H9 (cell line): ENCODE measurements at regions not wholly inside any gene's neighbourhood (a gene's known extent, or its start where the extent isn't known, plus 50 kb on each side); places are given as distances from the start of the nearest gene placed in this dataset.

Experiments
- DNase-seq: peaks from one replicate; pipeline ENCODE4 v3.0.0-alpha.2; 2017
- H2AFZ ChIP-seq: one replicate; pipeline ENCODE4 v1.6.1; 2013; ENCODE audit warnings: mild to moderate bottlenecking, low read length, control low read depth, moderate library complexity
- H2AK5ac ChIP-seq: 2 replicates; pipeline ENCODE4 v1.6.1; 2013; ENCODE audit warnings: low read length, control low read depth, mixed read lengths; ENCODE audit not compliant: insufficient read length
- H2BK120ac ChIP-seq: one replicate; pipeline ENCODE4 v1.6.1; 2013; ENCODE audit warnings: low read depth, mild to moderate bottlenecking, low read length, control low read depth, inconsistent platforms; ENCODE audit not compliant: poor library complexity, severe bottlenecking
- H2BK12ac ChIP-seq: 2 replicates; pipeline ENCODE4 v1.6.1; 2013; ENCODE audit warnings: low read length, control low read depth, mixed read lengths, low read depth; ENCODE audit not compliant: insufficient read length
- H2BK15ac ChIP-seq: 2 replicates; pipeline ENCODE4 v1.6.1; 2013; ENCODE audit warnings: low read depth, low read length, control low read depth
- H2BK20ac ChIP-seq: one replicate; pipeline ENCODE4 v1.6.1; 2013; ENCODE audit warnings: low read depth, mild to moderate bottlenecking, low read length, control low read depth, inconsistent platforms; ENCODE audit not compliant: poor library complexity, severe bottlenecking
- H2BK5ac ChIP-seq: 2 replicates; pipeline ENCODE4 v1.6.1; 2013; ENCODE audit warnings: low read length, control low read depth, mixed read lengths; ENCODE audit not compliant: insufficient read length
- H3K14ac ChIP-seq: 2 replicates; pipeline ENCODE4 v1.6.1; 2013; ENCODE audit warnings: low read length, control low read depth; ENCODE audit not compliant: insufficient read depth
- H3K18ac ChIP-seq: 2 replicates; pipeline ENCODE4 v1.6.1; 2013; ENCODE audit warnings: low read depth, mild to moderate bottlenecking, mixed read lengths, low read length, control low read depth; ENCODE audit not compliant: insufficient read length
- H3K23ac ChIP-seq: 2 replicates; pipeline ENCODE4 v1.6.1; 2013; ENCODE audit warnings: low read length, control low read depth, mixed read lengths, low read depth; ENCODE audit not compliant: insufficient read length
- H3K23me2 ChIP-seq: 2 replicates; pipeline ENCODE4 v1.6.1; 2013; ENCODE audit warnings: low read depth, mild to moderate bottlenecking, mixed read lengths, low read length, control low read depth; ENCODE audit not compliant: insufficient read length, poor library complexity, severe bottlenecking
- H3K27ac ChIP-seq: 2 replicates; pipeline ENCODE4 v1.5.1; 2013; ENCODE audit warnings: low read length, control low read depth, mixed read lengths, low read depth; ENCODE audit not compliant: insufficient read length
- H3K27me3 ChIP-seq: 2 replicates; pipeline ENCODE4 v1.6.1; 2013; ENCODE audit warnings: low read length, control low read depth, inconsistent platforms; ENCODE audit not compliant: insufficient read depth
- H3K4ac ChIP-seq: 2 replicates; pipeline ENCODE4 v1.6.1; 2013; ENCODE audit warnings: low read depth, mild to moderate bottlenecking, control low read depth, inconsistent platforms, low read length, moderate library complexity
- H3K4me1 ChIP-seq: 2 replicates; pipeline ENCODE4 v1.6.1; 2013; ENCODE audit warnings: low read length, control low read depth, inconsistent platforms; ENCODE audit not compliant: insufficient read depth
- H3K4me2 ChIP-seq: 2 replicates; pipeline ENCODE4 v1.6.1; 2013; ENCODE audit warnings: low read length, control low read depth, mixed read lengths; ENCODE audit not compliant: insufficient read length, insufficient read depth
- H3K56ac ChIP-seq: 2 replicates; pipeline ENCODE4 v1.6.1; 2013; ENCODE audit warnings: low read depth, mild to moderate bottlenecking, mixed read lengths, low read length, control low read depth; ENCODE audit not compliant: insufficient read length
- H3K79me1 ChIP-seq: 2 replicates; pipeline ENCODE4 v1.6.1; 2013; ENCODE audit warnings: low read depth, mild to moderate bottlenecking, moderate library complexity, low read length, control low read depth, inconsistent platforms; ENCODE audit not compliant: insufficient read depth, poor library complexity, severe bottlenecking
- H3K79me2 ChIP-seq: 2 replicates; pipeline ENCODE4 v1.6.1; 2013; ENCODE audit warnings: low read length, control low read depth, inconsistent platforms; ENCODE audit not compliant: insufficient read depth
- H3K9ac ChIP-seq: 2 replicates; pipeline ENCODE4 v1.6.1; 2013; ENCODE audit warnings: low read length, control low read depth, mixed read lengths; ENCODE audit not compliant: insufficient read length; ENCODE audit errors: extremely low read depth
- H3K9me3 ChIP-seq: one replicate; pipeline ENCODE4 v1.6.1; 2013; ENCODE audit warnings: low read depth, low read length, inconsistent platforms; ENCODE audit not compliant: control insufficient read depth
- H3T11ph ChIP-seq: one replicate; pipeline ENCODE4 v1.6.1; 2013; ENCODE audit warnings: mild to moderate bottlenecking, low read length, control low read depth, inconsistent platforms
- H4K20me1 ChIP-seq: one replicate; pipeline ENCODE4 v1.6.1; 2013; ENCODE audit not compliant: control insufficient read depth, insufficient read length, insufficient read depth
- H4K5ac ChIP-seq: 2 replicates; pipeline ENCODE4 v1.6.1; 2013; ENCODE audit warnings: low read depth, mild to moderate bottlenecking, mixed read lengths, low read length, control low read depth; ENCODE audit not compliant: insufficient read length
- H4K8ac ChIP-seq: replicated peaks from 2 replicates; pipeline ENCODE4 v1.6.1; 2013; ENCODE audit warnings: low read length, control low read depth, mixed read lengths, low read depth; ENCODE audit not compliant: insufficient read length
- H4K91ac ChIP-seq: 2 replicates; pipeline ENCODE4 v1.6.1; 2013; ENCODE audit warnings: low read depth, mild to moderate bottlenecking, moderate library complexity, mixed read lengths, low read length, control low read depth; ENCODE audit not compliant: insufficient read length
- H3K27ac Mint-ChIP-seq, 3 experiments: 2 replicates in 2 of 3; 3 replicates in 1 of 3; pipeline ENCODE4 v1.8.0; 2020 to 2021; ENCODE audit warnings: mixed read lengths in 3 of 3, mild to moderate bottlenecking in 1 of 3, moderate library complexity in 1 of 3
- H3K27me3 Mint-ChIP-seq: 2 replicates; pipeline ENCODE4 v1.8.0; 2021; ENCODE audit warnings: low read depth, mild to moderate bottlenecking, moderate library complexity, mixed read lengths
- H3K36me3 Mint-ChIP-seq, 3 experiments: 2 replicates in 2 of 3; 3 replicates in 1 of 3; pipeline ENCODE4 v1.8.0; 2020 to 2021; ENCODE audit warnings: low read depth in 3 of 3, mixed read lengths in 3 of 3; ENCODE audit not compliant: insufficient read depth in 1 of 3
- H3K4me1 Mint-ChIP-seq, 2 experiments: 2 replicates each; pipeline ENCODE4 v1.8.0; 2020; ENCODE audit warnings: mixed read lengths in 2 of 2
- H3K4me3 Mint-ChIP-seq, 2 experiments: 2 replicates in 1 of 2; 3 replicates in 1 of 2; pipeline ENCODE4 v1.8.0; 2020 to 2021; ENCODE audit warnings: mild to moderate bottlenecking in 2 of 2, mixed read lengths in 2 of 2, moderate library complexity in 1 of 2
- H3K9me3 Mint-ChIP-seq, 2 experiments: 2 replicates in 1 of 2; 3 replicates in 1 of 2; pipeline ENCODE4 v1.8.0; 2020; ENCODE audit warnings: mild to moderate bottlenecking in 2 of 2, mixed read lengths in 2 of 2, moderate library complexity in 1 of 2
- CTCF ChIP-seq: fragments of 200-600 bp; sonication (generic); conservative IDR thresholded peaks from 3 replicates; pipeline ENCODE4 v1.8.0; 2021; ENCODE audit warnings: antibody characterized with exemption, mild to moderate bottlenecking
- WGBS: extraction: QIAGEN DNeasy Blood & Tissue Kit; methylation state at CpG from one replicate; pipeline ENCODE4 v1.1.7; 2013; ENCODE audit warnings: missing lambda C conversion rate, low lambda C conversion rate, mixed read lengths; ENCODE audit not compliant: insufficient read length; ENCODE audit errors: extremely low coverage; 5-methylcytosine and 5-hydroxymethylcytosine counted together

- H2BK120ac ChIP-seq = no peak overlapping the region
- H2BK15ac ChIP-seq = no peak overlapping the region
- H3K27ac ChIP-seq = no peak overlapping the region
- no peak overlapping the region for H4K5ac ChIP-seq
- H3K9me3 Mint-ChIP-seq = peaks cover 5 to 10% of the 10 kb centered on the region in 2 experiments; a peak in 4 of 5 replicates
- no peak overlapping the region for H3K27ac Mint-ChIP-seq
- peaks cover 0 to 7% (median 4%) of the 10 kb centered on the region in 3 experiments; a peak in 5 of 7 replicates for H3K36me3 Mint-ChIP-seq
- H3K4ac ChIP-seq = no peak overlapping the region
- H3K27me3 Mint-ChIP-seq = peaks cover 2% of the 10 kb centered on the region
- no peaks in the 10 kb centered on the region for H3K79me2 ChIP-seq
- no peak overlapping the region for H2BK5ac ChIP-seq
- no peak overlapping the region for H2AK5ac ChIP-seq
- no peak overlapping the region for H2AFZ ChIP-seq
- no peak overlapping the region for H3T11ph ChIP-seq
- no peak overlapping the region for H3K56ac ChIP-seq
- H3K18ac ChIP-seq = no peak overlapping the region
- H3K23me2 ChIP-seq = no peaks in the 10 kb centered on the region
- H4K8ac ChIP-seq = no peak overlapping the region
- no peaks in the 10 kb centered on the region for H3K9me3 ChIP-seq
- H2BK20ac ChIP-seq = no peak overlapping the region
- H2BK12ac ChIP-seq = no peak overlapping the region
- H3K4me1 ChIP-seq = no peaks in the 10 kb centered on the region
- no peak overlapping the region for H3K4me3 Mint-ChIP-seq
- H3K23ac ChIP-seq = no peak overlapping the region
- H3K9ac ChIP-seq = no peak overlapping the region
- peak; percentile 27; the same call in 2 of the 3 replicates for TF ChIP-seq CTCF
- DNase-seq = no peak
- no peaks in the 10 kb centered on the region for H3K79me1 ChIP-seq
- no peak overlapping the region for H4K91ac ChIP-seq
- H3K4me2 ChIP-seq = no peak overlapping the region
- no peaks in the 10 kb centered on the region for H3K27me3 ChIP-seq
- H3K14ac ChIP-seq = no peak overlapping the region
- H4K20me1 ChIP-seq = no peaks in the 10 kb centered on the region
- no CpG with 5 or more reads among the region's 6 CpGs for WGBS
- peaks cover 28 to 39% of the 10 kb centered on the region in 2 experiments for H3K4me1 Mint-ChIP-seq
Measured at GRCh38 chr14:97707603-97708002, 910.4 kb downstream of the VRK1 start.
